RWPE2 (cell line): ENCODE measurements at regions not wholly inside any gene's neighbourhood (a gene's known extent, or its start where the extent isn't known, plus 50 kb on each side); places are given as distances from the start of the nearest gene placed in this dataset.

Experiments used
- ATAC-seq: fragments of 200-7000 bp; cut with Tn5 transposase; 3 replicates; pipeline ENCODE4 v1.9.1; 2021; ENCODE audit warnings: low read depth
- DNase-seq: peaks from one replicate; pipeline ENCODE4 v3.0.0-alpha.2; 2020; ENCODE audit warnings: low spot score
- H3K27ac ChIP-seq: fragments of 450-650 bp; 2 replicates; pipeline ENCODE4 v1.5.1; 2017; ENCODE audit warnings: mild to moderate bottlenecking; ENCODE audit not compliant: poor library complexity, severe bottlenecking
- H3K27me3 ChIP-seq: fragments of 250-450 bp; sonication (Bioruptor Pico); 2 replicates; pipeline ENCODE4 v1.5.1; 2021; ENCODE audit warnings: mild to moderate bottlenecking, moderate library complexity; ENCODE audit not compliant: insufficient read depth, poor library complexity, severe bottlenecking
- H3K36me3 ChIP-seq: fragments of 250-450 bp; sonication (Bioruptor Pico); 2 replicates; pipeline ENCODE4 v1.5.1; 2020; ENCODE audit warnings: low read depth, mild to moderate bottlenecking, moderate library complexity
- H3K4me1 ChIP-seq: fragments of 250-450 bp; sonication (Bioruptor Pico); 2 replicates; pipeline ENCODE4 v1.5.1; 2021; ENCODE audit warnings: mild to moderate bottlenecking, moderate library complexity; ENCODE audit not compliant: insufficient read depth, poor library complexity, severe bottlenecking
- H3K4me3 ChIP-seq: fragments of 250-450 bp; sonication (Bioruptor Pico); 2 replicates; pipeline ENCODE4 v1.5.1; 2021; ENCODE audit warnings: mild to moderate bottlenecking, moderate library complexity; ENCODE audit not compliant: severe bottlenecking
- H3K9me3 ChIP-seq: fragments of 250-450 bp; sonication (Bioruptor Pico); 2 replicates; pipeline ENCODE4 v1.5.1; 2021; ENCODE audit warnings: mild to moderate bottlenecking, moderate library complexity; ENCODE audit not compliant: severe bottlenecking
- CTCF ChIP-seq: fragments of 450-650 bp; IDR thresholded peaks from one replicate; pipeline ENCODE4 v1.5.1; 2017; ENCODE audit warnings: mild to moderate bottlenecking, moderate library complexity; ENCODE audit not compliant: poor library complexity, severe bottlenecking

GRCh38 chr6:159104931-159105330 lies 60.1 kb upstream of the TAGAP start:
- Histone ChIP-seq H3K27ac (no peak overlapping the region), H3K9me3 (no peaks in the 10 kb centered on the region), H3K36me3 (no peaks in the 10 kb centered on the region), H3K27me3 (no peaks in the 10 kb centered on the region), H3K4me1 (no peaks in the 10 kb centered on the region), H3K4me3 (no peak overlapping the region)
- ATAC-seq (peak; percentile 32; the same call in 2 of the 3 replicates), DNase-seq (no peak)
- TF ChIP-seq CTCF, result no peak

GRCh38 chr6:159104163-159104925 lies 59.6 kb upstream of the TAGAP start:
- Histone ChIP-seq H3K4me3 (no peak overlapping the region), H3K9me3 (no peaks in the 10 kb centered on the region), H3K4me1 (no peaks in the 10 kb centered on the region), H3K36me3 (no peaks in the 10 kb centered on the region), H3K27ac (no peak overlapping the region), H3K27me3 (no peaks in the 10 kb centered on the region)
- peak; percentile 83 for TF ChIP-seq CTCF
- DNase-seq, result no peak
- ATAC-seq, result peak; percentile 85

- no peak for TF ChIP-seq CTCF
- H3K27ac ChIP-seq, result no peak overlapping the region
- no peak for DNase-seq
- no peaks in the 10 kb centered on the region for H3K9me3 ChIP-seq
- no peaks in the 10 kb centered on the region for H3K4me1 ChIP-seq
- ATAC-seq, result no peak
- H3K27me3 ChIP-seq, result no peaks in the 10 kb centered on the region
- H3K4me3 ChIP-seq, result no peak overlapping the region
- H3K36me3 ChIP-seq, result no peaks in the 10 kb centered on the region
These were observed 58.8 kb upstream of the TAGAP start for GRCh38 chr6:159103396-159104162.

- H3K27ac ChIP-seq, result no peak overlapping the region
- no peaks in the 10 kb centered on the region for H3K4me1 ChIP-seq
- H3K4me3 ChIP-seq, result no peak overlapping the region
- H3K27me3 ChIP-seq, result no peaks in the 10 kb centered on the region
- H3K9me3 ChIP-seq, result no peaks in the 10 kb centered on the region
- H3K36me3 ChIP-seq, result no peaks in the 10 kb centered on the region
- DNase-seq (no peak), ATAC-seq (no peak)
- no peak for TF ChIP-seq CTCF
These were observed 57.8 kb upstream of the TAGAP start for GRCh38 chr6:159102373-159103160.
